ENCODE measurements at regions not wholly inside any gene's neighbourhood (a gene's known extent, or its start where the extent isn't known, plus 50 kb on each side); places are given as distances from the start of the nearest gene placed in this dataset.

GRCh38 chr12:73180734-73181133, 908.6 kb downstream of the TRHDE start:
- Histone ChIP-seq H3K27me3 (ENCODE audit: insufficient read depth, low read length) (no peaks in the 10 kb centered on the region), H2BK15ac (ENCODE audit: low read depth, low read length) (no peak overlapping the region), H3K27ac (ENCODE audit: insufficient read length, low read depth, low read length) (no peak overlapping the region), H3K23ac (ENCODE audit: insufficient read length, low read depth, low read length) (no peak overlapping the region), H3K79me1 (ENCODE audit: insufficient read depth, low read depth, low read length, poor library complexity, severe bottlenecking) (no peaks in the 10 kb centered on the region), H4K5ac (ENCODE audit: insufficient read length, low read depth, low read length) (no peak overlapping the region), H3K4ac (ENCODE audit: low read depth, low read length) (no peak overlapping the region), H2BK5ac (ENCODE audit: insufficient read length, low read length) (no peak overlapping the region), H2AFZ (ENCODE audit: low read length) (no peak overlapping the region), H2BK120ac (ENCODE audit: low read depth, low read length, poor library complexity, severe bottlenecking) (no peak overlapping the region), H3K14ac (ENCODE audit: insufficient read depth, low read length) (no peak overlapping the region), H4K8ac (replicated peaks; ENCODE audit: insufficient read length, low read depth, low read length) (no peak overlapping the region), H3K4me2 (ENCODE audit: insufficient read depth, insufficient read length, low read length) (no peak overlapping the region), H3K18ac (ENCODE audit: insufficient read length, low read depth, low read length) (no peak overlapping the region), H4K20me1 (ENCODE audit: control insufficient read depth, insufficient read depth, insufficient read length) (no peaks in the 10 kb centered on the region), H4K91ac (ENCODE audit: insufficient read length, low read depth, low read length) (no peak overlapping the region), H3K9me3 (ENCODE audit: control insufficient read depth, low read depth, low read length) (no peaks in the 10 kb centered on the region), H2AK5ac (ENCODE audit: insufficient read length, low read length) (no peak overlapping the region), H3K9ac (ENCODE audit: extremely low read depth, insufficient read length, low read length) (no peak overlapping the region), H3K56ac (ENCODE audit: insufficient read length, low read depth, low read length) (no peak overlapping the region), H3K23me2 (ENCODE audit: insufficient read length, low read depth, low read length, poor library complexity, severe bottlenecking) (no peaks in the 10 kb centered on the region), H2BK20ac (ENCODE audit: low read depth, low read length, poor library complexity, severe bottlenecking) (no peak overlapping the region), H3K4me1 (ENCODE audit: insufficient read depth, low read length) (no peaks in the 10 kb centered on the region), H3T11ph (ENCODE audit: low read length) (no peak overlapping the region), H3K79me2 (ENCODE audit: insufficient read depth, low read length) (no peaks in the 10 kb centered on the region), H2BK12ac (ENCODE audit: insufficient read length, low read depth, low read length) (no peak overlapping the region)
- H3K9me3 Mint-ChIP-seq: peaks cover 18 to 22% of the 10 kb centered on the region in 2 experiments
- no peak for TF ChIP-seq CTCF (conservative IDR thresholded peaks at IDR 0.05)
- peak overlapping the region in 1 of 3 experiments; percentile 17; a peak in 1 of 7 replicates for H3K27ac Mint-ChIP-seq
- no peak overlapping the region for H3K4me3 Mint-ChIP-seq
- no peaks in the 10 kb centered on the region for H3K27me3 Mint-ChIP-seq (ENCODE audit: low read depth)
- no CpG with 5 or more reads among the region's 3 CpGs for WGBS (ENCODE audit: extremely low coverage, insufficient read length, low lambda C conversion rate)
- peaks cover 12 to 16% (median 15%) of the 10 kb centered on the region in 3 experiments for H3K36me3 Mint-ChIP-seq (ENCODE audit: insufficient read depth in 1 of 3, low read depth in 3 of 3)
- H3K4me1 Mint-ChIP-seq: peaks cover 0 to 3% of the 10 kb centered on the region in 2 experiments; a peak in 2 of 4 replicates
- DNase-seq: no peak

Data from H9 (cell line).